ENCODE measurements at regions not wholly inside any gene's neighbourhood (a gene's known extent, or its start where the extent isn't known, plus 50 kb on each side); places are given as distances from the start of the nearest gene placed in this dataset.

DNA sequence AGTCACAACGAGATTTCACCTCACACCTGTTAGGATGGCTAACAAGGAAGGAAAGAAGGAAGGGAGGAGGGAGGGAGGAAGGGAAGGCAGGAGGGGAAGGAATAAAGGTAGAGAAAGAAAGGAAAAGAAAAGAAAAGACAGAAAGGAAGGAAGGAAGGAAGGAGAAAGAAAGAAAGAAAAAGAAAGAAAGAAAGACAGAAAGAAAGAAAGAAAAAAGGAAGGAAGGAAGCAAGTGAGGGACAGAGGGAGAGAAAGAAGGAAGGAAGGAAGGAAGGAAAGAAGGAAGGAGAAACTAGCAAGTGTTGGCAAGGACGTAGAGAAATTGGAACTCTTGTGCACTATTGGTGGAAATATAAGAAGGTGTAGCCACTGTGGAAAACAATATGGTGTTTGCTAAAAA, 52.2 kb downstream of the CCDC185 start:
- DNase-seq (ENCODE audit: low read depth), result no peak

DNA sequence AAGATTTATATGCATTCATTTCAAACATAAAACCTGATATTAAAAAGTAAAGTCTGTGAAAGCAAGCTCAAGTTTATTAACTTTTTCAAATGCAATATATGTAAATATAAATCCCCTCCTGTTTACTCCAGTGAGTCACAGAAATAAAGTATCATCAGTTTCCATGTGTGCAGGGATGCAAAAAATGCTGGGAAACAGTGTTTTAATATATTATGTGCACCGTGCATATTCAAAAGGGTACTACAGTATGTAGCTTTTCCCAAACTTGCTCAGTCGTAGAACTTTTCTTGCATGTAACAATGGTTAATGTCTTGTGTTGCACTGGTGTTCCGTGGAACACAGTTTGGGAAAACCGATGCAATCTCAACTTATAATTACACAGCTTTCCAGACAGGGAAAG, 60.7 kb downstream of the CCDC185 start:
- DNase-seq (ENCODE audit: low read depth), result no peak

DNA sequence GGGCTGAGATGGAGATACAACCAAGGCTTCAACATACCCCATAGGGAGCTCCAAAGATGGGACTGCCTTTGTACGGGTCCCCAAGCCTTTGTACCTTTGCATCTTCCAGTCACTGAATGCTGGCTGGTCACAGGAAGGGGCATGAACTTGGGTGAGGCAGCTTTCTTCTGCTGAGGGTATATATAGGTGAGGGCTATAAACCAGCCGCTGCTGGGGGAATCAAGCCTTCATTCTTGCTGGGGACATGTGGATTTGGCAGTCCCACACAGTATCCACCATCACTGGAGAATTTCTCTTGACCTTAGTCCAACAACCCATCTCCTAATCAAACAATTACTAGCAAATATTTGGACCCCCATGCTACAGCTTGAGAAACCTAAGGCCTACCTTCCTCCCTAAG, 61.7 kb downstream of the CCDC185 start:
- DNase-seq (ENCODE audit: low read depth), result no peak

DNA sequence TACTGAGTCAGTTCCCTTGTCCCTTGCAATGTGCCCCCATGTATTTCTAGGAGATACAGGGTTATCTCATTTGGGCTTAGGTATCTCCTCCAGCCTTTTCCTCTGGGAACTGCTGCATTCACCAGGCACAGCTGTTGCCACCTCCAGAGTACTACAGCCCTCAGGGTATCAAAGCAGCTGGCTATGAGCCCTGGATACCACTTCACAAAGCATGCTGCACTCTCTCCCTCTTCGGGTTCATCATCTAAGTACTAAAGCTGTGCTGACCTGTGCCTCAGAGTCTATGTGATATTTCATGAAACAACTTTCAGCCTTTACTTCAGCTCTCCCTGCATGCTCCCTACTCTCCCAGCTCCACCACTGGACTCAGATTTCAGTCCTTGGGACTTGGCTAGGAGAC, 62.3 kb downstream of the CCDC185 start:
- DNase-seq (ENCODE audit: low read depth), result no peak

- no peak for DNase-seq (ENCODE audit: low read depth)
These were observed 63.5 kb downstream of the CCDC185 start for GRCh38 chr1:223456747-223457146.

DNA sequence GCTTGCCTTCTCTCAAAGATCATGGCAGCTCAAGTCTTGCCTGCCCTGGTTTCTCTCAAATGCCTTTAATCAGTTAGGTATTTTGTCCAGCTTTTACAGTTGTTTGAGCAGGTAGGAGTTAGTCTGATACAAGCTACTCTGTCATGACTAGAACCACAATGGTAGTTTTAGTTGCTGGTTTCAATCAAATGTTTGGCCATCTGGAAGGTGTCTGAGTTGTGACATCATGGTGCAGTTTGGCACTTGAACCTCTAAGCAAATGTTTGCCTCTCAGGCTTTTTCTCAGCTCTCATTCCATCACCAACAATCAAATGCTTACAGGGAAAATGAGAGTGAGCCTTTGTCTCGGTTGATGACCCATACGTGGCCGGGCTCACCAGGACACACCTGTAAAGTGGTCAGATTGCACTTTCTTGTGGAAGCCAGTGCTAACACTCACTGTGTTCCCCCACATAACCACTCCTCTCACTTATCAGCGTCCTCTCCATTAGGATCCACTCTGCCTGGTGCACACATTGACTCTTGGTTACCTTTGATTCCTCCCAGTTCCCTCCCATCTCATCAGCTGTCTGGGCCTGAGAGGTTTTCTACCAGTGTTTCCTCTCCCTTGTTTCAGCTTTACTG, 67.5 kb downstream of the CCDC185 start:
- DNase-seq (ENCODE audit: low read depth), result no peak

GRCh38 chr1:223462047-223462630, 68.9 kb downstream of the CCDC185 start:
- no peak for DNase-seq (ENCODE audit: low read depth)

DNA sequence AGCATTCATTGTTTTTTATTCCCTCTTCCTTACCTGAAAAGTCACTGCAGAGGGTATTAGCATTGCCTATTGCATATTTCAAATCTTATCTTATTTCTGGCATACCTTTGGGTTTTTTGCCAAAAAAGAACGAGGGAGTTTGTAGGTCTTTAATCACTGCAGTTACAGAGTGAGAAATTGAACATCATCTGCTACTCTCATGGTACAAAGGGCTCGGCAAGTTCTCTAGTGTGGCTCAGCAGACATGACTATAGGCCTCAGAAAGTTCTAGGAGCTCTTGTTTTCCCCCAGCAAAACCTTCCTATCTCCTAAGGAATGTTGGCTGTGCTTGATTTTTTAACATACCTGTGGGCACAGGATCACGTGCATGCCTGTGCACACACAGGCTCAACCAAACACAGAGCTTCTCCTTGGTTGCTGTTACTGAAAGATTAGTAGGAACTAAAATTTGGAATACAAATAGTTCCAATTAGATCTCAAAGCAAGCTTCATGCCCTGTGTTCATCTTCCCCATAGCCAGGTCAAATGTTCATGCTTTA, 69.7 kb downstream of the CCDC185 start:
- no peak for DNase-seq (ENCODE audit: low read depth)

DNA sequence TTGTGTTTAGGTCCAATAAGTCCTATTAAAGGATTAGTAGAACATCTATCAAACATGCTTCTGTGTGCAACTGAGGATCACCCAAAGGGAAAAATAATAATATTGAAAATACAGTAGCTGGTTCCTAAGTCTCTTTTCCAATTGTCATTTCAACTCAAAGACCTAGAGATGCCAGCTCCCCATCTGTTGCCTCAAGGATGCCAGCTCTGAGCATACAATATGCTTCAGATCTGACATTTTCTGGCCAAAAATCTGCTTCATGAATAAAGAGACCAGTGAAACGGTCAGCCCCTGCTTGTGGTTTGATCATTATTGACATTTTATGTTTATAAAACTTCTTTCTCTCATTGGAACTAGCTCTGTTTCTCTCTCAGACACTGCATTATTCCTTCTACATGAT, 72.9 kb downstream of the CCDC185 start:
- no peak for DNase-seq (ENCODE audit: low read depth)

GRCh38 chr1:223471566-223471965, 78.4 kb downstream of the CCDC185 start:
- no peak for DNase-seq (ENCODE audit: low read depth)

DNA sequence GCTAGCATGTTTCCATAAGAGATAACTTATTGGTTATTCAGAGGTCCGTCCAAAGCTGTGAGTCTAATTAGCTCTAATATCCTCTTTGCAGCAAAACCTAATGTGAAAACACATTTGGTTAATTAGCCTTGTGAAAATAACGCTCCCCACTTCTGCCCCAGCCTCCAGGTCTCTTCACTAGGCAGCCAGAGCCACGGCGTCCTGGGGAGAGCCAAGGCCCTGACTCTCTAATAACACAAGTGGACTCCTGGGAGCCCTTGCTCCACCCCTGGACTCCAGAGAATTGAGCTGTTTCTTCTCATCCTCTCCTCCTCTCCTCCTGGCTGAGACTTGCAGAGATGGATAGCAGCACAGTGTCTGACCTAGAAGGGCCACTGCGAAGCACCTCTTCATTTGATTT, 78.8 kb downstream of the CCDC185 start:
- no peak for DNase-seq (ENCODE audit: low read depth)

- DNase-seq (ENCODE audit: low read depth), result no peak
These were observed 80.6 kb downstream of the CCDC185 start for GRCh38 chr1:223473601-223474344.

DNA sequence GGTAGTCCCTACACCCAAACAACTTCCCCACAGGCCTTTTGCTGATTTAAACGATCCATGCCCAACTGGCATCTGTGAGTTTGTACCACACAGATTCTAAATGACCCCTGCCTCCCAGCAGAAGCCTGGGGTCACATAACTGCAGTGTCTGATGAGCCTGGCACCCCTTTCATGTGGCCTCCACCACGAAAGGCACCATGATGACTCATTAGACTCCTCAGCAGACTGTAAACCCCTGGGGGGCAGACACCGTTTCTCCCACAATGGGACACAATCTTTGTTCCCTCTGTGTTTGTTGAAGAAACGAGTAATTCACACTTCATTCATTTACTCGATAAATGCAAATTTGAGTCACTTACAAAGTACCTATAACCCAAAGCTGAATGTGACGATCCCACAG, 81.6 kb downstream of the CCDC185 start:
- DNase-seq (ENCODE audit: low read depth), result no peak

DNA sequence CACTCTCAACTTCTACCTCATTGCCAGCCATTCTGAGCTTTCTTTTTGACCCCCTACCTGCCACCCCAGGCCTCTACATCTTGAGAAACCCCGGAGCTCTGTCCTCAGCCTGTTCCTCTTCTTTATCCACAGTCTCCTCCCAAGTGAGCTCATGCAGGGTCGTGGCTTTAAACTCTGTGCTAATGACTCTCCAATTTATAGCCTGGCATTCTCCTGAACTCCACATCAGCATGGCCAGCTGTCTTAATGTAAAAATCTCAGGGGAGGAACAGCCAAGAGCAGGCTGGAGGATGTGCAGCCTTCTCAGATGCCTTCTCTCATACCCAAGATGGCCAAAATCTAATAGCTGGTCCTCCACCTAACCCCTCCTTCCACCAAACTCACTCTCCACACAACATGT, 84.2 kb downstream of the CCDC185 start:
- DNase-seq (ENCODE audit: low read depth), result no peak

DNA sequence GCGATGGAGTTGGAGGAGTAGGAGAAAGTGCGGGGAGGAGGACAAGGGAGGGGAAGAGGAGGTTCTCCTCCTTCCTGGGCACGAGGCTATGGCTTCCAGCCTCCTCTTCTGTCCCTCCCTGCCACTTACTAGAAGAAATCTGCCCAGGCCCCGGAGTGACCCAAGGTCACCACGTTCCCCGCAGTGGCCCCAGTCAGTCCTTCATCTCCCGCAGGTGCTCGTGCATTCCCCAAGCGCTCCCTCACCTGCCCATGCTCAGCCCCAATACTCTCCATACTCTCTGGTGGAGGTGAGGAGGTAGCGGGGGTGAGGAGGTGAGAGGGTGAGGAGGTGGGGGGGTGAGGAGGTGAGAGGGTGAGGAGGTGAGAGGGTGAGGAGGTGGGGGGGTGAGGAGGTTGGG, 85.4 kb downstream of the CCDC185 start:
- DNase-seq (ENCODE audit: low read depth), result no peak

DNA sequence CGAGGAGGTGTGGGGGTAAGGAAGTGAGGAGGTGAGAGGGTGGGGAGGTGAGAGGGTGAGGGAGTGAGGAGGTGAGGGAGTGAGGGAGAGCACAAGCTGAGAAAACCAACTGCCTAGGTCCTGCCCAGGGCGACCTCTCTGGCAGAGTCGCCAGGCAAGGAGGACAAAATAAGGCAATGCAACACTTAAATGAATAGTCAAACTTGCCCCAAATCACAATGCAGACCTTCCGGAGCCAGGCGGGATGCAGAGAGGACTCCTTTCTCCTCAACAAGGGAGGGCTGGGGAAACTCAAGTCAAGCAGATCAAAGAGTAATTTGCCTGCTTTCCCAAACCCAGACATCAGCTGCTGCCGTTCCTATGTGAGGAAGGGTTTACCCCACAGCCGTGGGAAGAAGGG, 86.0 kb downstream of the CCDC185 start:
- DNase-seq (ENCODE audit: low read depth), result no peak

DNA sequence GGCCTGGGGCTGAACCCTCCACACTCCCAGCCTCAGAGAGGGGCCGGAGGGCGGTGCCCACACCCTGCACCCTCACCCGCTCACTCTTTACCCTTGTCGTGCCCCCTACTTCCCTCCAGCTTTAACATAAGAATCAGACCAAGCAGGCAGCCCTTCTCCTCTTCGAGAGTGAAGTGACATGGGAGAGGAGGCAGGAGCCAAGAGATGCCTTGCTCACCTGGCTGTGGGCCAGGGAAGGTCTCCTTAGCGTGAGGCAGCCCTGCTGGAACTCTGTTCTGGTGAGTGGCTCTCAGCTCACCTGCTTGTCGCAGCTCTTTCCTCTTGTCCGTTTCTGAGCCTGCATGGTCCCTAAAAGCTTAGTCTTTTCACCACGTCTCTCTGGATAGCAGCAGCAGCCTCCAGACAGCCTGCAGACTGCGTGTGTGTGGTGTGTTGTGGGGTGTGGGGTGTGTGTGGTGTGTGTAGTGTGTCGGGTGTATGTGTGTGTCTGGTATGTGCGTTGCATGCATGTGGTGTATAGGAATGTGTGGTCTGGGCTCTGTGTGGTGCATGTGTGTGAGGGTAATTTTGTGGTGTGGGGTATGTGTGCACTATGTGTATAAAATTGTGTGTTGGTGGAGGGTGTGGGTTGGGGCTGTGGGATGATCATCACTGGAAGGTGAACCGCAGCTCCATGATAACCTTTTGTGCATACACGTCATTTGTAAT, 86.7 kb downstream of the CCDC185 start:
- no peak for DNase-seq (ENCODE audit: low read depth)

DNA sequence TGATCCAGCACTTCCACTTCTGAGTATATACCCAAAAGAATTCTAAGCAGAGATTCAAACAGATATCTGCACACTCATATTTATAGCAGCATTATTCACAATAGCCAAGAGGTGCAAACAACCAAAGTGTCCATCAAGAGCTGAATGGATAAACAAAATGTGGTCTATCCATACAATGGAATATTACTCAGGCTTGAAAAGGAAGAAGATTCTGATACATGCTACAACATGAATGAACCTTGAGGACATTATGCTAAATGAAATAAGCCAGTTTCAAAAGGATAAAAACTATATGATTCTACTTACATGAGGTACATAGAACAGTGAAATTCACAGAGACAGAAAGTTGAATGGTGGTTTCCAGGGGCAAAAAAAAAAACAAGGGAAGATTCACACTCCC, 88.9 kb downstream of the CCDC185 start:
- DNase-seq (ENCODE audit: low read depth), result no peak

- DNase-seq (ENCODE audit: low read depth), result peak; percentile 12
These were observed 89.6 kb downstream of the CCDC185 start for GRCh38 chr1:223482766-223483165.

DNA sequence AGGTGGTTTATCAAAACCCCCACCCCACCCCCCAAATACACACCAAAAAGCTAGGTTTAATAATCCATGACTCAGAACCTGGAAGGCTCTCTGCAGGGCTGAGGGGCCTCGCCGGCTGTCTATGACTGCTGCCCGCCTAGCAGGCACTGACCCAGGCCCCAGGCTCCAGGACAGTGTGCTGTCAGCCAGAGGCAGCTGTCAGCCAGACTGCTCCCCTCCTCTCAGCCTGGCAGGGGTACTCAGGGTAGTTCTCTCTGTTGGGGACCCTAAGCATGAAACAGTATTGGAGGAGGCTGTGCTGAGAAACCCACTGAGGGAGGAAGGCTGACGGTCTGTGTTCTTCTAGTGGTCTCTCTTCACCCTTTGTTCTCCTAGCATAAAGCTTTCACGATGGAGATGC, 90.3 kb downstream of the CCDC185 start:
- DNase-seq (ENCODE audit: low read depth), result no peak

DNA sequence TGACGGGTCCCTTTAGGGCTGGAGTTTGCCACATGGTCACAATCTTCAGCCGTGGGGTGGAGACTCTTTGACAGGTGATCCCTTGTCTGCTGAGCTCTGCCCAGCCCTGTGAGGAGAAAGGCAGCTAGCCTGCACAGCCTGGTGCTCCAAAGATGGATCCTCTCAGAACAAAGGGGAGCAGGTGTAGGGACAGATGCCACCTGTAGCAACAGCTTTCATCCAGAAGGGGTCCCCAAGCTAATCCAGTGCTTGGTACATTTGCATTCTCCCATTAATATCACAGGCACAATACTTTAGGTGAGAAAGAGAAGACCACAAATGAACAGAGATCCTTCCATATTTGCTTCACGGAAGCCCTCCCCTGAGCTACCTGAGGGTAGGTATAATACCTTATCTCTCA, 93.2 kb downstream of the CCDC185 start:
- no peak for DNase-seq (ENCODE audit: low read depth)

DNA sequence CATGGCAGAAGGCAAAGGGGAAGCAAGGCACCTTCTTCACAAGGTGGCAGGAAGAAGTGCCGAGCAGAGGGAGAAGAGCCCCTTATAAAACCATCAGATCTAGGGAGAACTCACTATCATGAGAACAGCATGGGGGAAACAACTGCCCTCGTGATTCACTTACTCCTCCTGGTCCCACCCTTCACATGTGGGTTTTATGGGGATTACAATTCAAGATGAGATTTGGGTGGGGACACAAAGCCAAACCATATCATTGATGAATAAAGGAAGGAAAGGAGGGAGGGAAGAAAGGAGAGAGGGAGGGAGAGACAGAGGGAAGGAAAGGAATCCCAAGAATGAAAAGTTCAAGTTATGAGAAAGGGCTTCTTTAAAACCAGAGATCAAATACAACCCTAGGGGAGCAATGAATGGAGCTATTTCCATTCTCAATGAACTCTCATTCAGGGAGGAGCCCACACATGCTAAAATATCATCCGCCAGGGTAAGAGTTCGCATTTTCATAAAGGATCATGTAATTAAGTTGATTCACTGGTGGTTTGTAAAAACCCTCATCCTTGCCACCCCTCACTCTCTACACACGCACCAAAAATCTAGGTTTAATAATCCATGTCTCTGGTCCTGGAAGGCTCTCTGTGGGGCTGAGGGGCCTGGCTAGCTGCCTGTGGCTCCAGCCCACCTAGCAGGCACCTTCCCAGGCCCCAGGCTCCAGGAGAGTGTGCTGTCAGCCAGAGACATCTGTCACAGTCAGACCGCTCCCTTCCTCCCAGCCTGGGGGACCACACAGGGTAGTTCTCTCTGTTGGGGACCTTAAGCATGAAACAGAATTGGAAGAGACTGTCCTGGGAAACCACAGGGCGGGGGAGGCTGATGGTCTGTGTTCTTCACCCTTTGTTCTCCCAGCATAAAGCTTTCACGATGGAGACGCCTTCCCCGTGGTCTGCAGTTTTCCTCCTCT, 94.0 kb downstream of the CCDC185 start:
- DNase-seq (ENCODE audit: low read depth), result no peak

All from amniotic epithelial cell (primary cell).